Endothelial cell of umbilical vein (primary cell): ENCODE measurements at regions not wholly inside any gene's neighbourhood (a gene's known extent, or its start where the extent isn't known, plus 50 kb on each side); places are given as distances from the start of the nearest gene placed in this dataset.

Source experiments
- BruUV-seq: library from RNA; stranded (reverse); fragments of 400-500 nt; replicated peaks from 2 replicates; lab custom pipeline; 2021; lab: Mats Ljungman, UMichigan
- CTCF ChIA-PET: fragments of 300-600, 350-600 bp; sonication (Branson Sonifier 250); formaldehyde crosslinking; loops from one replicate; lab custom pipeline; 2021; ENCODE audit warnings: antibody characterized with exemption, inconsistent platforms; lab: Charles Lee
- POLR2A ChIA-PET: fragments of 300-600, 350-600 bp; sonication (Branson Sonifier 250); formaldehyde crosslinking; loops from one replicate; lab custom pipeline; 2021; ENCODE audit warnings: antibody characterized with exemption, inconsistent platforms; lab: Charles Lee
- DNase-seq: peaks from one replicate; pipeline ENCODE4 v3.0.0-alpha.2; 2011; ENCODE audit warnings: low read depth, low spot score
- FAIRE-seq: peaks from 2 replicates; lab custom pipeline; 2011; peaks lifted over from hg19 to GRCh38; lab: Jason Lieb, UNC
- H2AFZ ChIP-seq: 2 replicates; pipeline ENCODE4 v1.6.0; 2012; ENCODE audit warnings: low read depth, low read length, control low read depth, inconsistent platforms
- H3K27ac ChIP-seq: 2 replicates; pipeline ENCODE4 v1.5.1; 2011; ENCODE audit warnings: low read depth, mild to moderate bottlenecking, control low read depth, low read length, moderate library complexity; ENCODE audit not compliant: insufficient read depth
- H3K27me3 ChIP-seq, 2 experiments: 2 replicates each; pipeline versions ENCODE4 v1.6.0 to v1.6.1; 2011; ENCODE audit warnings: low read length in 2 of 2, mixed read lengths in 1 of 2; ENCODE audit not compliant: control insufficient read depth in 2 of 2, insufficient read depth in 2 of 2
- H3K36me3 ChIP-seq, 2 experiments: 2 replicates in 1 of 2; 3 replicates in 1 of 2; pipeline ENCODE4 v1.5.1; 2011; ENCODE audit warnings: low read length in 2 of 2, mild to moderate bottlenecking in 1 of 2, moderate library complexity in 1 of 2; ENCODE audit not compliant: control insufficient read depth in 2 of 2, insufficient read depth in 2 of 2; ENCODE audit errors: extremely low read depth in 1 of 2
- H3K4me1 ChIP-seq: 3 replicates; pipeline ENCODE4 v1.5.1; 2011; ENCODE audit warnings: mild to moderate bottlenecking, low read length; ENCODE audit not compliant: control insufficient read depth, insufficient read depth; ENCODE audit errors: extremely low read depth
- H3K4me2 ChIP-seq: 2 replicates; pipeline ENCODE4 v1.6.1; 2011; ENCODE audit warnings: low read length, control low read depth, mixed read lengths; ENCODE audit not compliant: insufficient read depth
- H3K4me3 ChIP-seq, 3 experiments: fragments of 200-600 bp in 1 of 3; sonication (generic), shearing (Covaris generic) in 1 of 3; replicated peaks in 1 of 3; 2 replicates each; pipeline ENCODE4 v1.5.1; 2011 to 2016; ENCODE audit warnings: control low read depth in 3 of 3, low read length in 3 of 3, mild to moderate bottlenecking in 2 of 3, inconsistent platforms in 1 of 3, low read depth in 1 of 3, moderate library complexity in 1 of 3; ENCODE audit not compliant: insufficient read depth in 1 of 3
- H3K79me2 ChIP-seq: 2 replicates; pipeline ENCODE4 v1.6.0; 2012; ENCODE audit warnings: low read length, inconsistent platforms; ENCODE audit not compliant: control insufficient read depth, insufficient read depth
- H3K9ac ChIP-seq: replicated peaks from 2 replicates; pipeline ENCODE3; 2011; ENCODE audit warnings: low read length, control low read depth; ENCODE audit not compliant: insufficient read depth; ENCODE audit errors: extremely low read depth
- H3K9me1 ChIP-seq: replicated peaks from 3 replicates; pipeline ENCODE4 v1.6.0; 2011; ENCODE audit warnings: mild to moderate bottlenecking, low read length; ENCODE audit not compliant: control insufficient read depth, insufficient read depth; ENCODE audit errors: extremely low read depth
- H3K9me3 ChIP-seq: replicated peaks from 2 replicates; pipeline ENCODE4 v1.5.1; 2012; ENCODE audit warnings: low read length, inconsistent platforms; ENCODE audit not compliant: control insufficient read depth, insufficient read depth
- H4K20me1 ChIP-seq: replicated peaks from 2 replicates; pipeline ENCODE3; 2011; ENCODE audit warnings: mild to moderate bottlenecking, low read length; ENCODE audit not compliant: control insufficient read depth, insufficient read depth; ENCODE audit errors: extremely low read depth
- CTCF ChIP-seq, 2 donors: IDR thresholded peaks; 1 replicate in 1 of 2; 2 replicates in 1 of 2; pipeline ENCODE4 v1.5.1; 2011; ENCODE audit warnings: low read length in 2 of 2, mild to moderate bottlenecking in 2 of 2, moderate library complexity in 2 of 2, control low read depth in 1 of 2, inconsistent platforms in 1 of 2, low read depth in 1 of 2; ENCODE audit not compliant: insufficient read depth in 1 of 2; ENCODE audit errors: extremely low read depth in 1 of 2
- EZH2 ChIP-seq: IDR thresholded peaks from 2 replicates; pipeline ENCODE4 v1.6.1; 2012; ENCODE audit warnings: borderline replicate concordance, low read depth, mild to moderate bottlenecking, moderate library complexity, low read length, inconsistent platforms; ENCODE audit not compliant: severe bottlenecking
- FOS ChIP-seq: IDR thresholded peaks from 2 replicates; pipeline ENCODE4 v1.6.1; 2011; ENCODE audit warnings: mild to moderate bottlenecking, low read length, moderate library complexity, borderline replicate concordance; ENCODE audit not compliant: insufficient read depth
- GATA2 ChIP-seq: IDR thresholded peaks from 2 replicates; pipeline ENCODE4 v1.7.0; 2011; ENCODE audit warnings: low read depth, mild to moderate bottlenecking, moderate library complexity, mixed read lengths, low read length; ENCODE audit not compliant: insufficient read length, insufficient read depth
- JUN ChIP-seq: IDR thresholded peaks from 2 replicates; pipeline ENCODE4 v1.6.1; 2011; ENCODE audit warnings: borderline replicate concordance, low read depth; ENCODE audit not compliant: insufficient read length, insufficient read depth
- MAX ChIP-seq: IDR thresholded peaks from 2 replicates; pipeline ENCODE4 v1.6.1; 2011; ENCODE audit not compliant: insufficient read depth, insufficient read length
- MYC ChIP-seq: IDR thresholded peaks from one replicate; pipeline ENCODE4 v1.6.1; 2011; ENCODE audit warnings: mild to moderate bottlenecking, low read depth, low read length
- POLR2A ChIP-seq: IDR thresholded peaks from 2 replicates; pipeline ENCODE4 v1.6.1; 2012; ENCODE audit warnings: low read depth, mild to moderate bottlenecking, control low read depth, low read length
- POLR2AphosphoS5 ChIP-seq: IDR thresholded peaks from 2 replicates; pipeline ENCODE4 v1.6.1; 2012; ENCODE audit warnings: low read depth, mild to moderate bottlenecking, control low read depth, low read length, moderate library complexity; ENCODE audit not compliant: insufficient read depth
- dilution Hi-C: fragments of 300-500 bp; cut with MboI; formaldehyde crosslinking; loops from one replicate; pipeline ENCODE4 v1.15.0; 2019; ENCODE audit warnings: low sequenced_read_pairs; ENCODE audit not compliant: extremely low pct_ligation_motif_present
- intact Hi-C: fragments of 100-400 bp; cut with micrococcal nuclease; formaldehyde crosslinking; loops from one replicate; pipeline ENCODE4 v1.10.0; 2022

GRCh38 chr5:10138395-10139057 lies 111.2 kb downstream of the ATPSCKMT start:
- ChIA-PET POLR2A (no interaction called here), CTCF (no interaction called here)
- no peaks in the 10 kb centered on the region for H4K20me1 ChIP-seq
- no peaks in the 10 kb centered on the region for H3K4me1 ChIP-seq
- DNase-seq = no peak
- dilution Hi-C loops (no loop called here), intact Hi-C loops (no loop called here)
- no peak overlapping the region for H3K9ac ChIP-seq
- H3K36me3 ChIP-seq = no peaks in the 10 kb centered on the region
- TF ChIP-seq POLR2A = no peak
- TF ChIP-seq JUN = no peak
- no peak for TF ChIP-seq CTCF (IDR thresholded peaks at IDR 0.05; ENCODE audit: extremely low read depth in 1 of 2, insufficient read depth in 1 of 2, low read depth in 1 of 2, low read length in 2 of 2)
- TF ChIP-seq POLR2AphosphoS5 = no peak
- no peak for TF ChIP-seq FOS
- TF ChIP-seq MYC = no peak
- TF ChIP-seq MAX = no peak
- no peak for TF ChIP-seq EZH2
- TF ChIP-seq GATA2 = no peak
- BruUV-seq = no TSS peak
- H2AFZ ChIP-seq = no peak overlapping the region
- no peak overlapping the region for H3K27ac ChIP-seq
- no peaks in the 10 kb centered on the region for H3K79me2 ChIP-seq
- no peak for FAIRE-seq
- H3K9me1 ChIP-seq = no peaks in the 10 kb centered on the region
- H3K4me3 ChIP-seq = no peak overlapping the region
- no peak overlapping the region for H3K4me2 ChIP-seq
- H3K9me3 ChIP-seq = no peaks in the 10 kb centered on the region
- no peaks in the 10 kb centered on the region for H3K27me3 ChIP-seq
